Astrocyte of the spinal cord (primary cell): ENCODE measurements at regions not wholly inside any gene's neighbourhood (a gene's known extent, or its start where the extent isn't known, plus 50 kb on each side); places are given as distances from the start of the nearest gene placed in this dataset.
"Not testable (repeated sequence)": the region's sequence is repeated elsewhere in the genome, so short reads cannot be mapped to it uniquely, and the experiment has no call there.

Source experiments
- DNase-seq: peaks from one replicate; pipeline ENCODE4 v3.0.0; 2011; ENCODE audit warnings: low read depth, low spot score
- H3K4me3 ChIP-seq: 2 replicates; pipeline ENCODE4 v1.5.1; 2011; ENCODE audit warnings: low read depth, mild to moderate bottlenecking, low read length, moderate library complexity
- in situ Hi-C: cut with HindIII; loops from 2 replicates; pipeline ENCODE4 v1.10.0; 2017; ENCODE audit warnings: low sequenced_read_pairs
- TF ChIP-seq, protein P1 (sequence below): IDR thresholded peaks from 2 replicates; pipeline ENCODE4 v1.5.1; 2012; ENCODE audit warnings: low read depth, mild to moderate bottlenecking, low read length, inconsistent platforms

DNA sequence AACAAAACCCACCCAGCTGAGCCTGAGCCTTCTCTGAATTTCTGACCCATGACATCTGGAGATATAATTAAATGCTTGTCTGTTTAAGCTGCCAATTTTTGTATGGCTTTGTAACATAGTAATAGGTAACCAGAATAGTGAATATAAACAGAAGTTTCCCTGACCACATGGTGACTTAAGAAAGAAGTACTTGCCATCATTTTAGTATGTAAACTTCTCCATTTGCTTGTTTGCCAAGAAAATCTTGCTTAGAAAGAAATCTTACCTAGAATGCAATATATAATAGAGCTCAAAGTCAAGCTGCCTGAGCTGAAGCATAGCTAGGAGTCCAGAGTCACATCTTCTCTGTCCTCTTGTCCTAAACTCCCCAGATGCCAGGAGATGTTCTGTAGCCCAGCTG is 117.0 kb downstream of the PCSK1 start:
- in situ Hi-C loops = no loop called here
- DNase-seq = no peak
- no peak overlapping the region for H3K4me3 ChIP-seq
- TF ChIP-seq, protein P1, sequence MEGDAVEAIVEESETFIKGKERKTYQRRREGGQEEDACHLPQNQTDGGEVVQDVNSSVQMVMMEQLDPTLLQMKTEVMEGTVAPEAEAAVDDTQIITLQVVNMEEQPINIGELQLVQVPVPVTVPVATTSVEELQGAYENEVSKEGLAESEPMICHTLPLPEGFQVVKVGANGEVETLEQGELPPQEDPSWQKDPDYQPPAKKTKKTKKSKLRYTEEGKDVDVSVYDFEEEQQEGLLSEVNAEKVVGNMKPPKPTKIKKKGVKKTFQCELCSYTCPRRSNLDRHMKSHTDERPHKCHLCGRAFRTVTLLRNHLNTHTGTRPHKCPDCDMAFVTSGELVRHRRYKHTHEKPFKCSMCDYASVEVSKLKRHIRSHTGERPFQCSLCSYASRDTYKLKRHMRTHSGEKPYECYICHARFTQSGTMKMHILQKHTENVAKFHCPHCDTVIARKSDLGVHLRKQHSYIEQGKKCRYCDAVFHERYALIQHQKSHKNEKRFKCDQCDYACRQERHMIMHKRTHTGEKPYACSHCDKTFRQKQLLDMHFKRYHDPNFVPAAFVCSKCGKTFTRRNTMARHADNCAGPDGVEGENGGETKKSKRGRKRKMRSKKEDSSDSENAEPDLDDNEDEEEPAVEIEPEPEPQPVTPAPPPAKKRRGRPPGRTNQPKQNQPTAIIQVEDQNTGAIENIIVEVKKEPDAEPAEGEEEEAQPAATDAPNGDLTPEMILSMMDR = no peak

DNA sequence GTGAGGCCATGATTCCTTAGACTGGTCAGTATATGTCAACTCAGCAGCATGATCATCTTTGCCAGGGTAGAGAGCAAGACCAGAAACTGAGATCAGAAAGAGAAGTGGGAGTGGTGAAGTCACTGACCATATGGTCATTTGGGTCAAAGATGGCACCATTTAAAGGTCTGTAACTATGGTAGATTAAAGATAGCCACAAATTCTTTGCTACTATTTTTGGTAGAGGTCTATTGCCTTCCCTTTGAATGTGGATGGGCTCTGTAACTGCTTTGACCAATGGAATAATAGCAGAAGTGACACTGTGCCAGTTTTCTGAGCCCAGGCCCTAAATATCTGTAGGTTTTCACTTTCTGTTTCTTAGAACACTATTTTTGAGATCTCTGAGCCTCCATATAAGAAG is 117.6 kb downstream of the PCSK1 start:
- TF ChIP-seq, protein P1 = no peak
- DNase-seq = no peak
- in situ Hi-C loops = no loop called here
- H3K4me3 ChIP-seq = no peak overlapping the region

DNA sequence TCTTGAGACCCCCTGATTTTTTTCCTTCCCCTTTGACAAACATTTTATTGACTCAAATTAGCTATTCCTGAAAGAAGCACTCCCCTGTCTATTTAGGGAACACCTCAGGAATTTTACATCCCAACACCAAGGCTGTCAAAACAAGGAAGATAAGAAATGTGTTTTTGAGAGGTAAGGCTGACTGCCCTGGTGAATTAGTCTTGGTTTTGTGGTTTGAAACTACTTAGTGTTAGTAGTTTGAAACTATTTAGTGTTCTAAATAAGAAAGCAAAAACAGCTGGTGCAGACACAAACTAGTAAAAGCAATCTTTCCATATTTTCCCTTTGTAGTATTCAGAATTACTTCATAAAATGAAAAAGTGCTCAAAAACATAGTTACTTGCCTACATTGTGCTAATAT is 120.7 kb downstream of the PCSK1 start:
- no peak for DNase-seq
- in situ Hi-C loops = no loop called here
- TF ChIP-seq, protein P1 = no peak

DNA sequence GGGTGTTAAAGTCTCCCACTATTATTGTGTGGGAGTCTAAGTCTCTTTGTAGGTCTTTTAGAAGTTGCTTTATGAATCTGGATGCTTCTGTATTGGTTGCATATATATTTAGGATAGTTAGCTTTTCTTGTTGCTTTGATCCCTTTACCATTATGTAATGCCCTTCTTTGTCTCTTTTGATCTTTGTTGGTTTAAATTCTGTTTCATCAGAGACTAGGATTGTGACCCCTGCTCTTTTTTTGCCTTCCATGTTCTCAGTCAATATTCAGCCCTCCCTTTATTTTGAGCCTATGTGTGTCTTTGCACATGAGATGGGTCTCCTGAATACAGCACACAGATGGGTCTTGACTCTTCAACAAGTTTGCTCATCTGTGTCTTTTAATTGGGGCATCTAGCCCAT is 126.0 kb downstream of the PCSK1 start:
- DNase-seq, in situ Hi-C loops, H3K4me3 ChIP-seq: not testable (repeated sequence)

More for the DNA sequence above, 120.7 kb downstream of the PCSK1 start:
- H3K4me3 ChIP-seq = no peak overlapping the region

- no peak for DNase-seq
- no peak overlapping the region for H3K4me3 ChIP-seq
- TF ChIP-seq, protein P1 = no peak
- in situ Hi-C loops = no loop called here
Measured at GRCh38 chr5:96302174-96302738, 130.8 kb downstream of the PCSK1 start.

- in situ Hi-C loops = no loop called here
- TF ChIP-seq, protein P1 = no peak
- no peak for DNase-seq
- H3K4me3 ChIP-seq = no peak overlapping the region
Measured at GRCh38 chr5:96300976-96301375, 132.1 kb downstream of the PCSK1 start.

- no peak overlapping the region for H3K4me3 ChIP-seq
- in situ Hi-C loops = no loop called here
- peak; percentile 76 for DNase-seq
- TF ChIP-seq, protein P1 = no peak
Measured at GRCh38 chr5:96297867-96298266, 135.2 kb downstream of the PCSK1 start.
